Upper lobe of right lung (tissue), 1 donor: ENCODE measurements at regions not wholly inside any gene's neighbourhood (a gene's known extent, or its start where the extent isn't known, plus 50 kb on each side); places are given as distances from the start of the nearest gene placed in this dataset.

Experiments used
- ATAC-seq: fragments of 200-7000 bp; cut with Tn5 transposase; one replicate; pipeline ENCODE4 v1.9.1; 2020; ENCODE audit warnings: mild to moderate bottlenecking, moderate library complexity
- DNase-seq: peaks from one replicate; pipeline ENCODE4 v3.0.0-alpha.2; 2020
- H3K27ac ChIP-seq: fragments of 200-600 bp; one replicate; pipeline ENCODE4 v1.8.0; 2022
- H3K27me3 ChIP-seq: fragments of 200-600 bp; one replicate; pipeline ENCODE4 v1.8.0; 2022; ENCODE audit warnings: mild to moderate bottlenecking
- H3K36me3 ChIP-seq: fragments of 200-600 bp; one replicate; pipeline ENCODE4 v1.8.0; 2022
- H3K4me1 ChIP-seq: fragments of 200-600 bp; one replicate; pipeline ENCODE4 v1.8.0; 2022
- H3K4me3 ChIP-seq: fragments of 200-600 bp; one replicate; pipeline ENCODE4 v1.8.0; 2022; ENCODE audit warnings: mild to moderate bottlenecking
- H3K9me3 ChIP-seq: fragments of 200-600 bp; one replicate; pipeline ENCODE4 v1.8.0; 2022
- CTCF ChIP-seq: fragments of 200-600 bp; IDR thresholded peaks from one replicate; pipeline ENCODE4 v1.8.0; 2022; ENCODE audit warnings: antibody characterized with exemption
- intact Hi-C: fragments of 100-400 bp; cut with DNase I; formaldehyde crosslinking; loops from one replicate; pipeline ENCODE4 v1.11.0; 2022
- donor health status: DM: no; HTN: yes; CAD: no; lungs with severe emphysema.

- no peaks in the 10 kb centered on the region for H3K27me3 ChIP-seq
- no peak for TF ChIP-seq CTCF
- H3K4me3 ChIP-seq, result no peak overlapping the region
- DNase-seq, result no peak
- H3K27ac ChIP-seq, result no peak overlapping the region
- H3K36me3 ChIP-seq, result no peaks in the 10 kb centered on the region
- H3K4me1 ChIP-seq, result no peaks in the 10 kb centered on the region
- ATAC-seq, result no peak
- H3K9me3 ChIP-seq, result no peaks in the 10 kb centered on the region
- intact Hi-C loops, result no loop called here
Measured at GRCh38 chr3:3641877-3642455, 157.3 kb upstream of the LRRN1 start.

GRCh38 chr3:3639078-3639477 is 160.2 kb upstream of the LRRN1 start:
- H3K27ac ChIP-seq, result no peak overlapping the region
- no peaks in the 10 kb centered on the region for H3K27me3 ChIP-seq
- TF ChIP-seq CTCF, result no peak
- no peak overlapping the region for H3K4me3 ChIP-seq
- intact Hi-C loops, result no loop called here
- no peaks in the 10 kb centered on the region for H3K36me3 ChIP-seq
- no peaks in the 10 kb centered on the region for H3K4me1 ChIP-seq
- H3K9me3 ChIP-seq, result no peaks in the 10 kb centered on the region
- no peak for DNase-seq
- ATAC-seq, result no peak

- no peak overlapping the region for H3K4me3 ChIP-seq
- H3K27ac ChIP-seq, result no peak overlapping the region
- no peak for DNase-seq
- no peaks in the 10 kb centered on the region for H3K4me1 ChIP-seq
- TF ChIP-seq CTCF, result no peak
- H3K27me3 ChIP-seq, result no peaks in the 10 kb centered on the region
- intact Hi-C loops, result no loop called here
- no peaks in the 10 kb centered on the region for H3K9me3 ChIP-seq
- ATAC-seq, result no peak
- no peaks in the 10 kb centered on the region for H3K36me3 ChIP-seq
Measured at GRCh38 chr3:3636815-3637214, 162.4 kb upstream of the LRRN1 start.

- no peak for TF ChIP-seq CTCF
- Histone ChIP-seq H3K27ac (no peak overlapping the region), H3K27me3 (no peaks in the 10 kb centered on the region), H3K4me3 (no peak overlapping the region), H3K4me1 (no peaks in the 10 kb centered on the region), H3K36me3 (no peaks in the 10 kb centered on the region), H3K9me3 (no peaks in the 10 kb centered on the region)
- no peak for ATAC-seq
- intact Hi-C loops, result no loop called here
- no peak for DNase-seq
Measured at GRCh38 chr3:3635109-3635508, 164.1 kb upstream of the LRRN1 start.

- Histone ChIP-seq H3K27ac (no peak overlapping the region), H3K36me3 (no peaks in the 10 kb centered on the region), H3K9me3 (no peaks in the 10 kb centered on the region), H3K4me3 (no peak overlapping the region), H3K27me3 (no peaks in the 10 kb centered on the region), H3K4me1 (no peaks in the 10 kb centered on the region)
- intact Hi-C loops, result no loop called here
- ATAC-seq (no peak), DNase-seq (no peak)
- TF ChIP-seq CTCF, result no peak
Measured at GRCh38 chr3:3634326-3634725, 164.9 kb upstream of the LRRN1 start.

GRCh38 chr3:3633761-3634160 is 165.5 kb upstream of the LRRN1 start:
- Histone ChIP-seq H3K4me3 (no peak overlapping the region), H3K27ac (no peak overlapping the region), H3K27me3 (no peaks in the 10 kb centered on the region), H3K36me3 (no peaks in the 10 kb centered on the region), H3K4me1 (no peaks in the 10 kb centered on the region), H3K9me3 (no peaks in the 10 kb centered on the region)
- intact Hi-C loops, result no loop called here
- TF ChIP-seq CTCF, result no peak
- ATAC-seq (no peak), DNase-seq (no peak)
